Globus pallidus (tissue), 1 donor: ENCODE measurements at regions not wholly inside any gene's neighbourhood (a gene's known extent, or its start where the extent isn't known, plus 50 kb on each side); places are given as distances from the start of the nearest gene placed in this dataset.
A peak's percentile ranks its signal among the peaks of the same experiment; 100 is the strongest.

ENCODE experiments used
- DNase-seq: peaks from one replicate; pipeline ENCODE4 v3.0.0-alpha.2; 2015; ENCODE audit warnings: low spot score

DNA sequence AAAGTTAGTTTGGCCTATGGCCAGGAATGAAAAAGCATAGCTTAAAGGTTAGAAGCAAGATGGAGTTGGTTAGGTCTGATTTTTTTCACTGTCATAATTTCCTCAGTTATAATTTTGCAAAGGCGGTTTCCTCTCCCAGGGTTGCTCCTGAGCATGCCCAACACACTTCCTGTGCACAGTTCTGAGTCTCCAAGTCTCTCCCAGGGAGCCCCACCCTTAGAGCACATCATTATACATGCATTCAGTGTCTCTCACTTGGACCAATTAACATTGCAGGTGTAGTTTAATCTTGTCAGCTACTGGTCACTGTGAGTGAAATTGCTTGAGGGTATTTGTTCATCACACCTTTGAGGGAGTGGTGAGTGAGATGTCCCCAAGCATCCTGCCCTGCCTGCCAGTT, 96.0 kb upstream of the ATP10A start:
- no peak for DNase-seq

DNA sequence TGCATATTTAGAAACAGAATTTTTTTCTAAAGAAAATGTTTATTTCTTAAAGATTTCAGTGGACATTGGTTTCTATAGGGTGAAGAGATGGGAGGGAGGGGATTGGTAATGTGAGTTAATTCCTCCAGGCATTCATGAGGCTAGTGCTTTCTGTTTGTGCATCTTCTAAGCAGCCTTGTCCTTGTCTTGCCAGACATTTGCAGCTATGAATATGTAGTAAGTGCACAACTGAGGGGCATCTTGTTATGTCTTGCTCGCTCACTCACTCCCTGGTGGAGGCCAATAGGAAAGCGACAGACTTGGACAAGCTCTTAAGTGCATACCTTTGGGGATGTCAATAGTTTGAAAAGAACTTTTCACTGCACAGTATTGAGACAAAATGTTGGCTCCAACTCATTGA, 92.5 kb upstream of the ATP10A start:
- DNase-seq, result no peak

DNA sequence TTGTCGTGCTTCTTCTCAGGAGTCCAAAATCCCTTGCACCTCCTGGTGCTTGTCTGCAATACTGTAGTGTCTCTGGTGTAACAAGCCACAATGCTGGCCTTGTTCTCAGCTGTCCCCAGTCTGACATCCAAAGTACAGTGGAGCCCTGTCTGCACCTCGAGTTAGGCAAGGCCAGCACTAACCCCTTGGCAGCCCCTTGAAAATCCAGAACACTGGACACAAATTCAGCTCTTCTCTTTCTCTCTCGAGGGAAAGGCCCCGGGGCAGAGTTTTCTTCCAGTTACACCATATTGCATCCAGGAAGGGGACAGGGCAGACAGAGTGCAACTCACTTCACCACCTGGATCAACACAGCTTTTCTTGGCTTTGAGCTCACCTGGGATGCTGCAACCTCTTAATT, 91.3 kb upstream of the ATP10A start:
- no peak for DNase-seq

DNA sequence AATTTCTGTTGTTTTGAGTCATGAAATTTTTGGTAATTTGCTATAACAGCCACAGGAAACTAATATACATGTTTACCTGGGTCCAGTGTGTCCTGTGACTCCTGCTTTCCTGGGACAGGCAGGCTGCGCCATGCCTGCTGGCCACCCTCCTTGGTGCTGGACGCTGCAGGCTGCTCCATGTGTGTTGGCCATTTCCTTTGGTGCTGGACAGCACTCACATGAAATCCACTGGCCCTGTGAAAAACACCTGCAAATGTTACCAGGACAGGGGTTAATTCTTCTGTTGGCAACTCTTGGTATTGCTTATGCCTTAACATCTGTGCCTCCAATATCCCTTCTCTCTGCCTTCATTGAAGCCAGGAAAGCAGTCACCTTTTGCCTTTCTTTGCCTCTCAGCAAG, 86.9 kb upstream of the ATP10A start:
- no peak for DNase-seq

DNA sequence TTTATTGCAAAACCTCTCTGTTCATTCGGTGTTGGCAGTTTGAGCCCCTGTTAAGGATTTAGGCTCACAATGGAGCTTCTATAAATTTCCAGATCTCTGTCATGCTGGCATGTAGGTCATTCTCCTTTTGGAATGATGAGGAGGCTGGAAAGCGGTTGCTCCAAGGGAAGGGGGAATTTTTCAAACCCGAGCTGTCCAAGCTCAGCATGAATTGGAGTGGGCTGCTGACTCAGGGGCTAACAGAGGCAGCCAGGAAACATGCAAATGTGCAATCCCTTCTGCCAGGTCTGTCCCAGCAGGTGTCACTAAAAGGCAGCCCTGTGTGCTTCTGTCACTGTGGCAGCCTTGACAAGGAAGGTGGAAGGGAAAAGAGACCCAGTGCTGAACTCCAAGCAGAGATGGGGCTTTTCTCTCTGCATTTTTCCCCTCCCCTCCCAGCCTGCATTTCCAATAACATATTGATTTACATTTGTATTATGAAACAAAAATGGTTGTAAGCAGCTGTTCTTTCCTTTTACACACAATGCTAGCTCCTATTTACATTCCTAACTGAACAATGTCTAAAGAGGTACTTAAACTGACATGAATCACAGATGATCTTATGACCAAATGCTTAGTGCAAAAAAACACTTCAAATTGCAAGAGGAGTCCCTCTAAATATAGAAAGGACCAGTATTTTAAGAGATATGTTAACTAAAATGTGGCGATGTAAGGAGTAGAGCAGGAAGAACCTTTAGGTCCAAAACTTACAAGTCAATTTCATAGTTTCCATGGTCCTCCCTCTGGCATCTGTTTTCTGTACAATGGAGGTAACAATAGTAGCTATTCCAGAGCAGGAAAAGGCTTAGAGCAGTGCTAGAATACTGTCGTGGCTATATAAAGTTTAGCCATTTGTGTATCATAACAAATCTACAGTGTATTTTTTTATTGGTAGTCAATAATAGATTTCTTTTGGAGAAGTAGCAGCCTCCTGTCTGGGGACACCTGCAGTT, 84.5 kb upstream of the ATP10A start:
- no peak for DNase-seq

DNA sequence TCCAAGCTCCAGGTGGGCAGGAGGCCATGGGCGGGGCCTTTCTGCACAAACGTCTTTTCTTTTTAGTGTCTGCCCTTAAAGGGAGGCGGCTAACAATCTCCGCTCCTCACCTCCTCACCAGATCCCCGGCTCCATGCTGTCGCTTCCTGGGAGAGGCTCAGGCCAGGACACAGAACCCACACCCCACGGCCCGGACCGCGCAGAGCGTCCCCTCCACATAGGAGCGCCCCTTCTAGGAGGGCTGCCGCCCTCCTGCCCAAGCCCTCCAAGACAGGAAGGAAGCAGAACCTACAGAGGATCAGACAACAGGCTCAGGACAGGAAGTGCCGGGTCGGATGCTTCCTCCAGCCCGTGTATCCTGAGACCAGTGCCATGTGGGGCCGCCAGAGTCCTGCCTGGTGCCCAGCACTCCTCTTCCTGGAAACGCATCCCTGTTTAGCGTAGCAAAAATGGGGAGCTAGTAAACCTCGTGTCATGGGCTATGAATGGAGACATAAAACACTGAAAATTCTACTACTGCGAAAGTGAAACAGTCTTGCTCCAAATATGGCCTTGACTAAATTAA, 83.2 kb upstream of the ATP10A start:
- no peak for DNase-seq

DNA sequence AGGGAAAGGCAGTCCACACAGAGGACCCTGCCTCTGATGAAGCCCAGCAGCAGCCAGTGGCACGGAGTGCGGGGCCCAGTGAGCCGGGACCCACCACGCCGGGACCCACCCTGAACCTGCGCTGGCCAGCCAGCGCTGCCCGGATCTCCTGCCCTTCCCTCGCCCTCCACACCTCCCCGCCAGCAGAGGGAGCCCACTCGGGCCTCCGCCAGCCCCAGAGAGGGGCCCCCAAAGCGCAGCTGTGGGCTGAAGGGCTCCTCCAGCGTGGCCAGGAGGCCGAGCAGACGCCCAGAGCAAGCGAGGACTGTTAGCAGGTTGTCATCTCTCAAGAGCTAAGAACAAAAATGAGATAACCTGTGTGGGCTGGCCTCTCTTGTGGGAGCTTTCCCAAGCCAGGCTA, 81.3 kb upstream of the ATP10A start:
- DNase-seq, result no peak

DNA sequence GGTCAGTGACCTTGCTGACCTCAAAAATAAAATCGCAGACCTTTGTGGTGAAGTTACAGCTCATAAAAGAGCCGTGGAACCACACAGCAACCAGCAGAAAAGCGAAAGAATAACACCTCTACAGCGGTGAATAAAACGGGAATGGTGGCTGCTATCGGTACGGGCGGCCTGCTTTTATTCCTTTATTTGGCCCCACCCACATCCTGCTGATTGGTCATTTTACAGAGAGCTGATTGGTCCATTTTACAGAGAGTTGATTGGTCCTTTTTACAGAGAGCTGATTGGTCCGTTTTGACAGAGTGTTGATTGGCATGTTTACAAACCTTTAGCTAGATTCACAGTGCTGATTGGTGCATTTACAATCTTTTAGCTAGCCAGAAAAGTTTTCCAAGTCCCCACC, 80.7 kb upstream of the ATP10A start:
- DNase-seq, result no peak

DNA sequence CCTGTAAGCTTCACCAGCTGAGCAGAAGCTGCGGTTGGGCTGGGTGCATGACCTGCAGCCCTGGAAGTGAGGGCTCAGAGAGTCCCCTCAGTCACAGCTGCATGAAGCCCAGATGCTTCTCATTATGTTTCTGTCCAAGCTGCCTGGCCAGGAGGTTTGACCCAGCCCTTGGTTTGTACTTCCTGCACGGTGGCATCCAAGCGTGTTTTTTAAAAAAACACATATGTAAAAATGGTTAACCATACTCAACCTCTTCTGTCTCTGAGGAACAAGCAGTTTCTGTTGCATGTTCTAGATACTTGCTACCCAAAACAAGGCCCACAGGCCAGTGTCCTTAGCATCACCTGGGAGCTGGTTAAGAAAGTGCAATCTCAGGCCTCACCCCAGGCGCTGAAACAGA, 76.0 kb upstream of the ATP10A start:
- no peak for DNase-seq

DNA sequence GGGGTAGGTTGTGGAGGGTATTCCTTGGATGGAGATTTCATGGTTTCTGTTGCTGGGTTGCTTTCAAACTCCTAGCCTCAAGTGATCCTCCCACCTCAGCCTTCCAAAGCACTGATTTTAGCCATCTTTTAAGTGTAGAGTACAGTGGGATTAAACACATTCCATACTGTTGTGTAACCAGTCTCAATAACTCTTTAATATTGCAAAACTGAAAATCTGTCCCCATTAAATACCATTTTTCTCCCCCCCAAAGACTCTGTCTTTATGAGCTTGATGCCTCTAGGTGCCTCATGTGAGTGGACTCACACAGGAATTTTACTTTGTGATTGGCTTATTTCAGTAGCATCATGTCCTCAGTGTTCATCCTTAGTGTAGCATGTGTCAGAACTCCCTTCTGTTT, 74.7 kb upstream of the ATP10A start:
- no peak for DNase-seq

DNA sequence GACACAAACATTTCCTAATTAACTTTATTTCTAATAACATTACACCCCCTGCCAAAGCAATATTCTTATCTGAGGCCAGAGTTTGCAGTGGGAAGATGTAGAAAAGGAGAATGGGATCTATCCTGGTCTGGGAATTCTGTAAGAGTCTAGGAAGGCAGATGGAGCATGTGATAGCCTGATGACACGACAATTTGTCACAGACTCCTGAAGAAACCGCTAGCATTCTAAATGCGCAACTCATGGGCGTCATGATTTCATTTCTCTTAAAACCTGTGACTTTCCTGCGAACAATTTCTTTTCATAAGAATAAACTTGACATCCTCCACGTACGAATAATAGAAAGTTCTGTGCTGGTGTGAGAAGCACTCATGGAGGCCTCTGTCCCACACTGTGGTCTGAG, 72.9 kb upstream of the ATP10A start:
- no peak for DNase-seq

DNA sequence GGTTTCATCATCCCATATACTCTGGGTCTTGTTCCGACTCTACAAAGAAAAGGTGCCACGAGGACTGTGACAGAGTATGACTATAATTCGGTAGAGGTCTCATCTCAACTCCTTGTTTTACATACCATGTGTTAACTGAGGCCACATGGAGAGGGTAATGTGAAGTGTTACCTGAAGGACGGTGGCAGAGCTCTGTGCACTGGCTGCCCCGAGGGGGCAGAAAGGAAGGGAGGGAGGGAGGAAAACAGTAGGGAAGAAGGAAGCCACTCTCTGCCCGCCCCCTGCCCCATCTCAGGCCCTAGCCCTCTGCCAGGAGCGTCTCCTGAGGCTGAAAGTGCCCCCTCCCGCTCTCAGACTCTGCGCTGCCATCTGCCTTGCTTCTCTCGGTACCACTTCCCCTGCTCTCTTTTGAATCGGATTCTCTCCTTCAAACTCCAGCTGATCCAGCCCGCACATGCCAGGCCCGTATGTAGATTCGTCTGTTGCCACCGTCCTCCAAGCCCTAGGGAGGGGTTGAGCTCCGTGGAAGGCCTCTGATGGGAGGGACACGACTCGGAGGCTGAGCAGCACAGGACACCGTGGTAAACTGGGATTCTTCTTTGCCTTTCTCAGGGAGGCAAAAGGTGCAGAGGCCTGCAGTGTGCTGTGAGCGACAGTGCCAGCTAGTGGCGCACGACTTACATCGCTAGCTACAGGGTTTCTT, 70.5 kb upstream of the ATP10A start:
- peak; percentile 23 for DNase-seq

DNA sequence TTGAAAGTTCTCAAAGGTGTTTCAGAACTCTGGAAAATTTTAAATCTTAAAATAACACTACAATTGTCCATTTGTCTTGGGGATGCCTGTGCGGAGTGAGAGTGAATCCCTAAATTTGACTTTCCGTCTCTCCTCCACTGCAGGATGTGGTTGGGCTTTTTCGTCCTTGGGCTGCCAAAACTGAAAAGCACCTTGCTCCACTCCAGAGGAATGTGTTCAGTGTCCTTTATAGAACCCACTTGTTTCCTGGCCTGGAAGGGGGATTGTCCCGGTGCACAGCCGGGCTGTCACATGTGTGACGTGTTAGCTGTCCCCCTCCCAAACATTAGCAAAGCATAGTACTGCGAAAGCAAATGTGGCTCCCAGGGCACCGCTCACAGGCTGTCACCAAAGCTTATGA, 69.6 kb upstream of the ATP10A start:
- no peak for DNase-seq

DNA sequence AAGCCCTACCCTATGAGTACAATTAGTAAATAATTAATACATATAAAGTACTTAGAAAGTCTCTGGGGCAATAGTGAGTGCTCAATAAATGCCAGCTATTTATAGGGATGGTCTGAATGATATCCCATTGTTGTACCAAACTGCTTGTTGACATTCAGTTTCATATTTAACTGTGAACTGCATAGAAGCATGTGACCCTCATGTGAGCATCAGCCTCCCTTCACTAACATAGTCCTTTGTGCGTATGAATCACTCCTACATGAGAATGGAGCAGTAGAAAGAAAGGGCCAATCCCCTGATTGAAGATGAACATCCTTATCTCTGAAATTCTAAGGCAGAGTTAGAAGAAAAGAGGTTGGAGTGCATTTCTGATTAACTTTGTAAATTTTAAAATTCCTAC, 68.7 kb upstream of the ATP10A start:
- DNase-seq, result no peak

DNA sequence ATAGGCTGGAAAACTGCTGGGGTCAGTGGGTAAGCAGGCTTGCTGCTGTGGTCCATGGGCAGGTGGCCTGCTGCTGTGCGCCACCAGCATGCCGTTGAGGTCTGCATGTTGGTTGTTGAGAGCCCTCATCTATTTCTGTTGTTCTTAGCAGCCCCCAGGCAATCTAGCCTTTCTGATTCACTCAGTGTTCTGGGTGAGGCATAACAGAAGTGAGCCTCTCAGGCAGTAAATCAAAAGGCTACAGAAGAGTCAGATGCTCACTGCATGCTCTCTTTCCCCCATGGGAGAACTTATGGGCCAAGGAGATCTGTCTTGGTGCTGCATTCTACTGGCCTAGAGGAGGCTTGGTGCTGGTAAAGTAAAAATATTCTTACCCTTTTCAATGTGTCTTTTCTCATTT, 67.8 kb upstream of the ATP10A start:
- DNase-seq, result no peak
